NCI-H1930 (cell line): ENCODE measurements at regions not wholly inside any gene's neighbourhood (a gene's known extent, or its start where the extent isn't known, plus 50 kb on each side); places are given as distances from the start of the nearest gene placed in this dataset.
"Not testable (repeated sequence)": the region's sequence is repeated elsewhere in the genome, so short reads cannot be mapped to it uniquely, and the experiment has no call there.

Source experiments
- DNase-seq, 2 experiments: peaks; one replicate each; lab custom pipeline; 2025; lab: John Stamatoyannopoulos, UW

GRCh38 chr16:72596373-72596772 lies 424.4 kb upstream of the PMFBP1 start:
- DNase-seq = no peak

DNA sequence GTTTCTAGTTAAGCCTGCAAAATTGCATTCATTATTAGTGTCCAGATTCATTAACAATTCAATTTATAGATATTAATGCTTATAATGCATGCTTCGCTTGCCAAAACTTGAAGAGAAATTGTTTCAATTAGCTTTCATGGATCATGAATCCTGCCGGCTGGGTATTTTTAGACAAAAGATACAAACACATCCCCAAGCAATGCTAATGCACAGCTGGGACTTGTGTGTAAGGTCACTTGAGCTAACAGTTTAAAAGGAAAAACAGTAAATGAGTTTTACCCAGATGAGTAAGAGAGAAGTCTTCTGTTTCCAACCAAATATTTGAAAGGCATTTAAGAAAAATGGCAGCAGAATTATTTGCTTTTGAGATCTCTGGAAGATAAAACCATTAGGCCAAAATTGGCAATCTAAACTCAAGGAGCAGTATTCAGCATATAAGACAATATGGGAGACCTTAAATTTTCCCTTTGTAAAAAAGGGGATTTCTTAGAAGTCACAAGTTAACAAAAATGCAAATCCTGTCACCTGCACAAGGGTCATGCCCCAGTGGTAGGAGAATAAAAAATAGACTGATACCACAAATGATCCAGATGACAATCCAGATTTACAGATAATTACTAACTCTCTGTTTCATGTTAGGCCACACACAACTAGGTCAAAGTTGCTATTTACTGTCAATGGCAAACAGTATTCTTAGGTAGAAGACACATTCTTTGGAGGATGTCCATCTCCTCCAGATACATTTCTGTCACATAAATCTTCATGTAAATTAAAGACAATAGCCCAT lies 418.4 kb upstream of the PMFBP1 start:
- no peak for DNase-seq

GRCh38 chr16:72588551-72588950 lies 416.6 kb upstream of the PMFBP1 start:
- DNase-seq = no peak

- DNase-seq = not testable (repeated sequence)
Observed at GRCh38 chr16:72578061-72578460, 406.1 kb upstream of the PMFBP1 start.

- DNase-seq = no peak
Observed at GRCh38 chr16:72576189-72576588, 404.2 kb upstream of the PMFBP1 start.

DNA sequence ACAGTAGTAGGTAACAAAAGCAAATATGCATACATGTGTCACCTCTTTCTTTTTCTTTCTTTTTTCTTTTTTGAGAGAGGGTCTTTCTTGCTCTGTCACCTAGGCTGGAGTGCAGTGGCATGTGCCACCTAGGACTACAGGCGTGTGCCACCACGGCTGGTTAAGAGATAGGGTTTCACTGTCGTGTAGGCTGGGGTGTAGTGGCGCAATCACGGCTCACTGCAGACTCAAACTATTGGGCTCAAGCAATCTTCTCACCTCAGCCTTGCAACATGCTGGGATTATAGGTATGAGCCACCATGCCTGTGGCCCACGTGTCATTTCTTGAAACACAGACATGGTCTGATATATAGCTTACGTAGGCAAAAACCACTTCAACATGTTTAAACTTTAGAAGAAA lies 397.7 kb upstream of the PMFBP1 start:
- no peak for DNase-seq

DNA sequence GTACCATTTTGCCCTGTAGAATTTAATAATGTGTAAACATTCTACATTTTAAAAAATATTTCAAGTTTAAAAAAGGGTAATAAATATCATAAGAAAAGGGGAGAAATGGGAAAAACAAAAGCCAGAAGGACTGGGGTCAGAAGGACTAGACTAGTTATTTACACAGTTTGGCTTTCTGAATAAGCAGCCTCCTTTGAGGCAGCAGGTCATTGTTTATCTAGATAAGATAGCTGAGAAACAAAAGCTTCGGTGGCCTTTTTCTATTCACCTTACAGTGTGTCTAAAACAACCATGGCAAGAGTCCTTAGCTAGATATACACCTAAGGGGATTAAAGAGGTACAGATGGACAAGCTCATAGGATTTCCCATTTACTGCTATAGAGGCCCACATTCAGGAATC lies 396.5 kb upstream of the PMFBP1 start:
- peak in 1 of 2 experiments; percentile 2 for DNase-seq

- no peak for DNase-seq
Observed at GRCh38 chr16:72566174-72566573, 394.2 kb upstream of the PMFBP1 start.

GRCh38 chr16:72565106-72565505 lies 393.2 kb upstream of the PMFBP1 start:
- no peak for DNase-seq

GRCh38 chr16:72560617-72561016 lies 388.7 kb upstream of the PMFBP1 start:
- DNase-seq = peak; percentile 23 to 29

DNA sequence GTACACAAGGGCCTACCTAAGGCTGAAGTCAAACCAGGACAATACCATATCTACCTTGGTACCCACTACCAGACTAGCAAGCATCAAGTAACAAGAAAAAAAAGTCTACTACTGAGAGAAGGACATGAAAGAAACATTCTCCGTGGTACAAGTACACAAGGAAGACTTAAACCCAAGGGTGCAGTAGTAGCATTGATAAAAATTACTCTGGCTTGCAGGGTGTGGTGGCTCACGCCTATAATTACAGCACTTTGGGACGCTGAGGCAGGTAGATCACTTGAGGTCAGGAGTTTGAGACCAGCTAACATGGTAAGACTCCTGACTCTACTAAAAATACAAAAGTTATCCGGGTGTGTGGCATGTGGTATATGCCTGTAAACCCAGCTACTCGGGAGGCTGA lies 386.5 kb upstream of the PMFBP1 start:
- no peak for DNase-seq

- no peak for DNase-seq
Observed at GRCh38 chr16:72554935-72555334, 383.0 kb upstream of the PMFBP1 start.

DNA sequence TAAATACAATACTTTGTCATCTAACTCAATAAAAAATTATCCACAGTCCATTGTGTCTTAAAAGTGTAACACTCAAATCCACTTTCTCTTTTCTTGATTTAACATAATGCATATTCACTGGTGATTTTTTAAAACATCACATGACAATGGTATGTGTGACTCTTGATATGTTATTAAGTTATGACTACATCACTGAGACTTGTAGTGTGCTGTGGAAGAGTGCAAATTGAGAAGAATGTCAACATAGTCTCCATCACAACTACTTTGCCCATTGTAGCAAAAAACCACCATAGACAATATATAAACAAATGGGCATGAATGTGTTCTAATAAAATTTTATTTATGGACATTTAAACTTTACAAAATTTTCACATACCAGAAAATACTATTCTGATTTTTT lies 380.7 kb upstream of the PMFBP1 start:
- no peak for DNase-seq

GRCh38 chr16:72551649-72552048 lies 379.7 kb upstream of the PMFBP1 start:
- DNase-seq = no peak

DNA sequence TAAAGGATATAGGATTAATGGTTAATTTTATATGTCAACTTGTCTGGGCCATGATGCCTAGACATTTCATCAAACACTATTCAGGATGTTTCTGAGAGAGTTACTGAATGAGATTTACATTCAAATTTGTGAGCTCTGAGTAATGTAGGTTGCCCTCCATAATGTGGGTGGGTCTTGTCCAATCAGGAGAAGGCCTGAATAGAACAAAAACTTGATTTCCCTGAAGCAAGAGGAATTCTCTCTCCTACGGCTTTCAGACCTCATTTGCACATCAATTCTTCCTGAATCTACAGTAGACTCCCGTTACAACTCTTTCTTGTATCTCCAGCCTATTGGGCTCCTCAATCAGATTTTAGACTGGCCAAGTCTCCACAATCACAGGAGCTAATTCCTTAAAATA lies 377.9 kb upstream of the PMFBP1 start:
- DNase-seq = no peak

- no peak for DNase-seq
Observed at GRCh38 chr16:72542102-72542501, 370.1 kb upstream of the PMFBP1 start.

DNA sequence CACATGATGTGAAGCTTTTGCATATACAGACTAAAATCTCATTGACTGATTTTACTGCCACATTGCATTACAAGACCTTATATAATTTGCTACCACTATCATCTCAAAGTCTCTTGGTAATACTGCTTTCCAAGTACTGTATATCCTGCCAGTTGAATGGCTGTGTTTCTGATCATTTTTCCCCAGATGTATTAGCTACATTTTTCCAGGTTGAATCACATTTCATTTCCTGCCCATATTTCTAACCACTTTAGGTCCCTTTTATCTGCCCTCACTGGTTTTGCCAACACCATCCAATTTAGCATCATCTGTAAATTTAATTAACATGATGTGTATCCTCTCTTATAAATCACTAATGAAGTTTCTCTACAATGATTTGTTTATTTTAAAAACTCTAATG lies 365.7 kb upstream of the PMFBP1 start:
- DNase-seq = no peak

DNA sequence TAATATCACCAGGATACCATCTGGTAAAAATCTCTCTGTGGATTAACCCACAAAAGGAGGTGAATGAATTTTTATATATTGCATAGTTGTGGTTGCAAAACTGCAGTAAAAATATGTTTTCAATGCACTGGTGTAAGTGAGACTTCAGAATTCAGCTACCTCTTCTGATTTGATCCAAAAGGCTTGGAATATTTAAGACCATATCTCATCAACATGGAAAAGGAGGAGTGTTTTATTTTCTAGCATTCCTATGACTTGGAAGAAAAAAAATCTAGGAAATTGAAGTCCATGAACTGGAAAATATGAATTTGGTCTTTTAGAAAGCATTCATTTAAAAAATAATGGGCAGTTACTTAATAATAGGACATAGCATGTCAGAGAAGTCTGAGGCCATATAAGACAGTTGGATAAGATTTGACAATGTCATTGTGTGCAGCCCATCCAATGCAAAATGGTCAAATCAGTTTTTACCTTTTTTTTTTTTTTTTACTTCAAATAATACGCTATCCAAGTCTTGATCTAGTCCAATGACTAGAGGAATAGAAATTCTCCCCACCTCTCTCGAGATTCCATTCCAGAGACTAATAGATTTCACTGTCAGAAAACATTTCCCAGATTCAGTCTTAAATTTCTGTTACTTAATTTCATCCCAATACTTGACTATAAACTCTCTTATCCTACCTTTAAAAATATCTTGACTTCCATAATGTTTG lies 364.9 kb upstream of the PMFBP1 start:
- no peak for DNase-seq

DNA sequence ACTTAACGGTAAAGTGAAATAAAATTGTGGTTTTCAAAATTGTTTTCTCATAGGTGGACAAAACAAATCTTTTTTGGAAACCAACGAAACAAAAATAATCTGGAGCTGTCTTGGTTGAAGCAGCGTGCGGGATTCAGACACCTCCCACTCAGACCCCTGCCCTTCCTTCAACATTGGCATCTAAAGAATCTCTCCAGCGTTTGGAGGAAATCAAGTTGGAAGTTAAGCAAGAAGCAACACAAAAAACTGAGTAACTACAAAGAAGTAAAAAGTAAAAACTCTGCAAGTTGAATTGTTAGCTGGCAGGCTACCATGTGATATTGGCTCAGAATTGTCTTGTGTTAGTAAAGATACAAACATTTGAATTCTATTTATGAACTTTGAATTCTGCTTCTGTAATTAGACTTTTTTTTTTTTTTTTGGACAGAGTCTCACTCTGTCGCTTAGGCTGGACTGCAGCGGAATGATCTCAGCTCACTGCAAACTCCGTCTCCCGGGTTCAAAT lies 361.0 kb upstream of the PMFBP1 start:
- DNase-seq = no peak

DNA sequence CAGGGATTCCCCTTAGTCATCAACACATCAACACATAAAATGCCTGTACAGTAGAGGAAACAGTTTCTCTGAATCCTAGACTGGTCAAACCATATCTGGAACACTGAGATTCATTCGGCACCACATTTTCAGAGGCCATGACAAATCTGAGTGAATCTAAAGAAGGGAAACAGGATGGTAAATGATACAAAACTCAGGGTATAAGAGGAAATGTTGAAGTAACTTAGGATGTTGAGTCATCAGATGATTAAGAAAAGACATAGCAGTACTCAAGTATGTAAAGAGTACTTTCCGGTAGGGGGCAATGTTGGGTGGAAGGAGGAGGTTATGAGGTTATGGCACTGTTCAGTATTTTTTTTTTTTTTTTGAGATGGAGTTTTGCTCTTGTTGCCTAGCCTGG lies 358.5 kb upstream of the PMFBP1 start:
- no peak for DNase-seq

GRCh38 chr16:72523087-72523486 lies 351.1 kb upstream of the PMFBP1 start:
- no peak for DNase-seq

GRCh38 chr16:72517154-72517553 lies 345.2 kb upstream of the PMFBP1 start:
- DNase-seq = no peak

DNA sequence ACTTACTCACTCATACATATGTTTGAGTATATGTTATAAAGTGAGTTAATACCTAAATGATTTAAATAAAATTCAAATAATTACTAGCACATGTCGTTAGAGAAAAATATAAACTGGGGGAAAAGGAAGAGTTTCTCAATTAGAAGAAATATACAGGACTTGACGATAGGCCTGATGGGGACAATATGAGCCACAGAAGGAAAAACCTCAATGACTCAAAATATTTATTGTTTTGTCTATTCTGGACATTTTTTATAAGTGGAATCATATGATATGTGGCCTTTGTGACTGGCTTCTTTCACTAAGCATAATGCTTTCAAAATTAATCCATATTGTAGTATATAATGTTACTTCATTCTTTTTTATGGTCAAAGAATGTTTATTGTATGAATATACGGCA lies 339.2 kb upstream of the PMFBP1 start:
- no peak for DNase-seq
